DND-41 (cell line): ENCODE measurements at regions not wholly inside any gene's neighbourhood (a gene's known extent, or its start where the extent isn't known, plus 50 kb on each side); places are given as distances from the start of the nearest gene placed in this dataset.

Source experiments
- EZH2 ChIP-seq: IDR thresholded peaks from 3 replicates; pipeline ENCODE4 v1.6.1; 2012; ENCODE audit warnings: borderline replicate concordance, low read depth, mild to moderate bottlenecking, moderate library complexity, low read length, inconsistent platforms; ENCODE audit not compliant: severe bottlenecking
- TF ChIP-seq, protein P1 (sequence below): IDR thresholded peaks from 2 replicates; pipeline ENCODE4 v1.5.1; 2012; ENCODE audit warnings: borderline replicate concordance, low read length, moderate library complexity, mild to moderate bottlenecking; ENCODE audit not compliant: poor library complexity, severe bottlenecking; ENCODE audit errors: extremely low read depth

GRCh38 chr1:221641811-221642210, 100.1 kb downstream of the DUSP10 start:
- TF ChIP-seq, protein P1, sequence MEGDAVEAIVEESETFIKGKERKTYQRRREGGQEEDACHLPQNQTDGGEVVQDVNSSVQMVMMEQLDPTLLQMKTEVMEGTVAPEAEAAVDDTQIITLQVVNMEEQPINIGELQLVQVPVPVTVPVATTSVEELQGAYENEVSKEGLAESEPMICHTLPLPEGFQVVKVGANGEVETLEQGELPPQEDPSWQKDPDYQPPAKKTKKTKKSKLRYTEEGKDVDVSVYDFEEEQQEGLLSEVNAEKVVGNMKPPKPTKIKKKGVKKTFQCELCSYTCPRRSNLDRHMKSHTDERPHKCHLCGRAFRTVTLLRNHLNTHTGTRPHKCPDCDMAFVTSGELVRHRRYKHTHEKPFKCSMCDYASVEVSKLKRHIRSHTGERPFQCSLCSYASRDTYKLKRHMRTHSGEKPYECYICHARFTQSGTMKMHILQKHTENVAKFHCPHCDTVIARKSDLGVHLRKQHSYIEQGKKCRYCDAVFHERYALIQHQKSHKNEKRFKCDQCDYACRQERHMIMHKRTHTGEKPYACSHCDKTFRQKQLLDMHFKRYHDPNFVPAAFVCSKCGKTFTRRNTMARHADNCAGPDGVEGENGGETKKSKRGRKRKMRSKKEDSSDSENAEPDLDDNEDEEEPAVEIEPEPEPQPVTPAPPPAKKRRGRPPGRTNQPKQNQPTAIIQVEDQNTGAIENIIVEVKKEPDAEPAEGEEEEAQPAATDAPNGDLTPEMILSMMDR = no peak
- no peak for TF ChIP-seq EZH2
